K562 (cell line): ENCODE measurements at regions not wholly inside any gene's neighbourhood (a gene's known extent, or its start where the extent isn't known, plus 50 kb on each side); places are given as distances from the start of the nearest gene placed in this dataset.

Experiments
- ARID1B ChIP-seq: fragments of 450-650 bp; IDR thresholded peaks from 2 replicates; pipeline ENCODE4 v1.6.1; 2016; ENCODE audit warnings: antibody characterized with exemption, mild to moderate bottlenecking, inconsistent platforms
- BACH1 ChIP-seq: fragments of 200-800 bp; sonication (Bioruptor generic); IDR thresholded peaks from 2 replicates; pipeline ENCODE4 v1.6.1; 2016; ENCODE audit warnings: missing genetic modification characterization, missing compliant biosample characterization
- BCL6 ChIP-seq: fragments of 250-450 bp; sonication (Bioruptor Pico); IDR thresholded peaks from 2 replicates; pipeline ENCODE4 v1.4.0; 2020
- BMI1 ChIP-seq: fragments of 150-350 bp; IDR thresholded peaks from 2 replicates; pipeline ENCODE4 v1.6.1; 2014; ENCODE audit warnings: low read length
- CLOCK ChIP-seq: fragments of 250-450 bp; sonication (Bioruptor Pico); IDR thresholded peaks from 2 replicates; pipeline ENCODE4 v1.4.0; 2020; ENCODE audit warnings: mild to moderate bottlenecking, moderate library complexity, borderline replicate concordance
- DLX4 ChIP-seq: fragments of 250-450 bp; sonication (Bioruptor Pico); IDR thresholded peaks from 2 replicates; pipeline ENCODE4 v1.6.1; 2021; ENCODE audit warnings: mild to moderate bottlenecking
- E2F1 ChIP-seq: sonication (generic); formaldehyde crosslinking; IDR thresholded peaks from 2 replicates; pipeline ENCODE4 v1.8.1; 2023; ENCODE audit warnings: mild to moderate bottlenecking, missing genetic modification reagents, moderate library complexity
- GABPB1 ChIP-seq: sonication (generic); formaldehyde crosslinking; IDR thresholded peaks from 2 replicates; pipeline ENCODE4 v1.8.0; 2022; ENCODE audit warnings: mild to moderate bottlenecking, missing genetic modification reagents
- GATA2 ChIP-seq: sonication (generic); formaldehyde crosslinking; IDR thresholded peaks from 2 replicates; pipeline ENCODE4 v1.4.0; 2020; ENCODE audit warnings: mild to moderate bottlenecking, missing genetic modification reagents
- HDAC6 ChIP-seq: IDR thresholded peaks from 2 replicates; pipeline ENCODE4 v1.6.1; 2012; ENCODE audit warnings: low read depth, mild to moderate bottlenecking, control low read depth, inconsistent platforms, low read length, moderate library complexity
- ILK ChIP-seq: fragments of 450-650 bp; IDR thresholded peaks from 2 replicates; pipeline ENCODE4 v1.6.1; 2016; ENCODE audit warnings: missing genetic modification characterization, low read depth, mild to moderate bottlenecking, missing compliant biosample characterization, moderate library complexity, borderline replicate concordance
- KLF13 ChIP-seq: fragments of 450-650 bp; IDR thresholded peaks from 2 replicates; pipeline ENCODE4 v1.6.1; 2016; ENCODE audit warnings: missing genetic modification characterization, low read depth, mild to moderate bottlenecking, missing compliant biosample characterization, moderate library complexity, borderline replicate concordance
- SMAD3 ChIP-seq: fragments of 450-650 bp; formaldehyde crosslinking; conservative IDR thresholded peaks from 2 replicates; pipeline ENCODE4 v1.4.0; 2020; ENCODE audit warnings: mild to moderate bottlenecking
- SNIP1 ChIP-seq: fragments of 450-650 bp; IDR thresholded peaks from 2 replicates; pipeline ENCODE4 v1.7.1; 2017; ENCODE audit warnings: low read depth, mild to moderate bottlenecking
- SNRNP70 ChIP-seq: fragments of 200-400 bp; formaldehyde crosslinking; optimal IDR thresholded peaks from 2 replicates; pipeline ENCODE3; 2017; ENCODE audit warnings: low read depth, low read length
- ZBTB5 ChIP-seq: fragments of 450-650 bp; IDR thresholded peaks from 2 replicates; pipeline ENCODE4 v1.6.1; 2017; ENCODE audit warnings: antibody characterized with exemption
- ZBTB9 ChIP-seq: fragments of 450-650 bp; formaldehyde crosslinking; IDR thresholded peaks from 2 replicates; pipeline ENCODE4 v1.4.0; 2020; ENCODE audit warnings: mild to moderate bottlenecking, moderate library complexity
- ZFP30 ChIP-seq: fragments of 250-450 bp; sonication (Bioruptor Pico); IDR thresholded peaks from 2 replicates; pipeline ENCODE4 v1.8.0; 2022; ENCODE audit warnings: moderate library complexity, mild to moderate bottlenecking, inconsistent platforms, borderline replicate concordance
- ZNF274 ChIP-seq: IDR thresholded peaks from 2 replicates; pipeline ENCODE4 v1.6.1; 2011; ENCODE audit warnings: low read depth, mild to moderate bottlenecking, low read length, moderate library complexity, borderline replicate concordance
- ZNF280A ChIP-seq: fragments of 450-650 bp; IDR thresholded peaks from 2 replicates; pipeline ENCODE4 v1.6.1; 2018; ENCODE audit warnings: mild to moderate bottlenecking, low read depth; ENCODE audit not compliant: partially characterized antibody
- ZNF778 ChIP-seq: fragments of 450-650 bp; formaldehyde crosslinking; IDR thresholded peaks from 2 replicates; pipeline ENCODE4 v1.4.0; 2020; ENCODE audit warnings: mild to moderate bottlenecking, moderate library complexity

GRCh38 chr6:105990151-105990550, 96.0 kb upstream of the PRDM1 start (continued):
- TF ChIP-seq ZNF280A (no peak), KLF13 (tag) (no peak), ILK (no peak), SNRNP70 (no peak), ZFP30 (no peak), ZNF778 (CRISPR knock-in tag) (no peak), GABPB1 (CRISPR knock-in tag) (no peak), BACH1 (no peak), CLOCK (no peak), BCL6 (CRISPR knock-in tag) (no peak), SNIP1 (no peak), HDAC6 (no peak), ZBTB5 (no peak), BMI1 (no peak), ARID1B (peak; percentile 58), GATA2 (CRISPR knock-in tag) (0 out of 2 replicates have a peak, but pooled peaks have one; percentile 29), E2F1 (no peak), ZBTB9 (CRISPR knock-in tag) (no peak), DLX4 (CRISPR knock-in tag) (no peak), ZNF274 (no peak), SMAD3 (CRISPR knock-in tag) (no peak)
